Loucy (cell line): ENCODE measurements at regions not wholly inside any gene's neighbourhood (a gene's known extent, or its start where the extent isn't known, plus 50 kb on each side); places are given as distances from the start of the nearest gene placed in this dataset.

Source experiments
- CTCF ChIP-seq: fragments of 200-600 bp; sonication (generic); conservative IDR thresholded peaks from 2 replicates; pipeline ENCODE4 v1.5.1; 2014; ENCODE audit warnings: mild to moderate bottlenecking, antibody characterized with exemption, low read length
- EZH2phosphoT487 ChIP-seq: fragments of 200-600 bp; IDR thresholded peaks from 2 replicates; pipeline ENCODE4 v1.6.1; 2018; ENCODE audit warnings: antibody characterized with exemption, mild to moderate bottlenecking, moderate library complexity, borderline replicate concordance

DNA sequence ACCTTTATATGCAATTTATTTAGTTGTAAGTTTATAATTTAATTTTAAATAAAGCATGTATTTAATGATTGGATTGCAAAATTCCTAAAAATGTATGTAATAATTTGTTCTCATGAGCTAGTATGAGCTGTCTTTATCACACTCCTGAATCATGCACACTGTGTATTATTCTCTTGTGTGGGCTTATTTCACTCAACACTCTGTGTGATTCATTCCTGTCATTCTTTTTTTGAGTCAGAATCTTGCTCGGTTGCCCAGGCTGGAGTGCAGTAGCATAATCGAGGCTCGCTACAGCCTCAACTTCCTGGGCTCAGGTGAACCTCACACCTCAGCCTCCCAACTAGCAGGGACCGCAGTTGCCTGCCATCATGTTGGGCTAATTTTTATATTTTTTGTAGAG lies 123.1 kb upstream of the SLC34A2 start:
- TF ChIP-seq CTCF (no peak), EZH2phosphoT487 (no peak)
